ENCODE measurements at regions not wholly inside any gene's neighbourhood (a gene's known extent, or its start where the extent isn't known, plus 50 kb on each side); places are given as distances from the start of the nearest gene placed in this dataset.

- H3K4me3 ChIP-seq (replicated peaks; ENCODE audit: low read depth, low read length), result no peak overlapping the region
- TF ChIP-seq, protein P1, sequence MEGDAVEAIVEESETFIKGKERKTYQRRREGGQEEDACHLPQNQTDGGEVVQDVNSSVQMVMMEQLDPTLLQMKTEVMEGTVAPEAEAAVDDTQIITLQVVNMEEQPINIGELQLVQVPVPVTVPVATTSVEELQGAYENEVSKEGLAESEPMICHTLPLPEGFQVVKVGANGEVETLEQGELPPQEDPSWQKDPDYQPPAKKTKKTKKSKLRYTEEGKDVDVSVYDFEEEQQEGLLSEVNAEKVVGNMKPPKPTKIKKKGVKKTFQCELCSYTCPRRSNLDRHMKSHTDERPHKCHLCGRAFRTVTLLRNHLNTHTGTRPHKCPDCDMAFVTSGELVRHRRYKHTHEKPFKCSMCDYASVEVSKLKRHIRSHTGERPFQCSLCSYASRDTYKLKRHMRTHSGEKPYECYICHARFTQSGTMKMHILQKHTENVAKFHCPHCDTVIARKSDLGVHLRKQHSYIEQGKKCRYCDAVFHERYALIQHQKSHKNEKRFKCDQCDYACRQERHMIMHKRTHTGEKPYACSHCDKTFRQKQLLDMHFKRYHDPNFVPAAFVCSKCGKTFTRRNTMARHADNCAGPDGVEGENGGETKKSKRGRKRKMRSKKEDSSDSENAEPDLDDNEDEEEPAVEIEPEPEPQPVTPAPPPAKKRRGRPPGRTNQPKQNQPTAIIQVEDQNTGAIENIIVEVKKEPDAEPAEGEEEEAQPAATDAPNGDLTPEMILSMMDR (IDR thresholded peaks at IDR 0.05; ENCODE audit: low read length, missing control alignments), result no peak
- no peak for DNase-seq (ENCODE audit: low read depth)
These were observed 315.9 kb upstream of the PCSK5 start for GRCh38 chr9:75574569-75574968.

DNA sequence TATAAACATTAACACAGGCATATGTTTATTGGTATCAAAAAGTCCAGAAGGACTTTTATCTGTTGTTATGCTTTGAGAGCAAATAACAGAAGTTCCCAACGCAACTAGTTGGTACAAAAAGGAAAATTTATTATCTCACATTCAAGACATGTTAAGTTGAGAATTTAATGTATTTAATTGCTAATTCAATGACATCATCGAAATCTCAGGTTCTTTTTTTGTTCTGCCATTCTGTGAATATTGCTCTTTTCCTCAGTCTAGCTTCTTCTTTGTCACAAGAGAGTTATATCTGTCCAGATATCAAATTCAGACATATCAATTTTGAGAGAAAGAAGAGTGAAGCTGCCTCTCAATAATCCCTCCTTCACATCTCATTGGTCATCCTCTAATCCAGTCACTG lies 307.6 kb upstream of the PCSK5 start:
- no peak for DNase-seq (ENCODE audit: low read depth)
- TF ChIP-seq, protein P1 (IDR thresholded peaks at IDR 0.05; ENCODE audit: low read length, missing control alignments), result no peak
- H3K4me3 ChIP-seq (replicated peaks; ENCODE audit: low read depth, low read length), result no peak overlapping the region

DNA sequence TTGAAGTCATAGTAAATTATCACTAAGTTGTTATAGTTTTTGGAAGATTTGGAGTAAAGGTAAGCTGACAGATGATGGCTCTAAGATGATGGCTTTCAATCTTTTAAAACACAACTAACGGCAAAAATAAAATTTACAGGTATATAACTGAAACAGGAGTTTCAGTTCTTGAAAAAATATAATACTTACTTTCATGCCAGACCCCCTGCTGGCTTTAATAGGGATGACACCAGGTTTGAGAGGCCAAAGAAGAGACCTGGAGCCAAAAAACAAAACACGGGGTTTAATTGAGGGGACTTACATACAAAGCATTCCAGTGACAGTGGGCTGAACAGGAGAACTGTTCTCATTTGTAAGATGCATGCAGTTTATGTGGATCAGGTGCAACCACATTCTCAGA lies 301.7 kb upstream of the PCSK5 start:
- H3K4me3 ChIP-seq (replicated peaks; ENCODE audit: low read depth, low read length), result no peak overlapping the region
- DNase-seq (ENCODE audit: low read depth), result no peak
- TF ChIP-seq, protein P1 (IDR thresholded peaks at IDR 0.05; ENCODE audit: low read length, missing control alignments), result no peak

- DNase-seq (ENCODE audit: low read depth), result no peak
- no peak overlapping the region for H3K4me3 ChIP-seq (replicated peaks; ENCODE audit: low read depth, low read length)
- TF ChIP-seq, protein P1 (IDR thresholded peaks at IDR 0.05; ENCODE audit: low read length, missing control alignments), result no peak
These were observed 301.0 kb upstream of the PCSK5 start for GRCh38 chr9:75589497-75589896.

DNA sequence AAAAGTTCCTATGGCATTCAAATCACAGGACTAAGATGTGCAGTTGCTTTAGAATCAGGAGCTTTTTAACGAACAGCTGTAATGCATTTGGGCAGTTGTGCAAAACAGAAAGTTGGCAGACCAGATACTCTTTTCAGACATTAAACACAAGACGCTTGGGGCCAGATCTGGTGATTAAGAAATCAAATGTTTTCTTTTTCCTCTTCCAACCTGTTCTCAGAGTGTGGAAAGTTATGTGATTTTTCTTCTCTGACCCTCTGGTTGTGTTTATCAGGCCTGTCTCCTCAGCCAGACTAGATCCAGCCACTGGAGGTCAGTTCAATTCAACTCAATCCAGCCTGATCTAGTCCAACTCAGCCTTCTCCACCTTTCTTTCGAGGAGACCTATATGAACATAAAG lies 298.5 kb upstream of the PCSK5 start:
- no peak overlapping the region for H3K4me3 ChIP-seq (replicated peaks; ENCODE audit: low read depth, low read length)
- TF ChIP-seq, protein P1 (IDR thresholded peaks at IDR 0.05; ENCODE audit: low read length, missing control alignments), result no peak
- no peak for DNase-seq (ENCODE audit: low read depth)

GRCh38 chr9:75592586-75592985 lies 297.9 kb upstream of the PCSK5 start:
- no peak overlapping the region for H3K4me3 ChIP-seq (replicated peaks; ENCODE audit: low read depth, low read length)
- TF ChIP-seq, protein P1 (IDR thresholded peaks at IDR 0.05; ENCODE audit: low read length, missing control alignments), result no peak

DNA sequence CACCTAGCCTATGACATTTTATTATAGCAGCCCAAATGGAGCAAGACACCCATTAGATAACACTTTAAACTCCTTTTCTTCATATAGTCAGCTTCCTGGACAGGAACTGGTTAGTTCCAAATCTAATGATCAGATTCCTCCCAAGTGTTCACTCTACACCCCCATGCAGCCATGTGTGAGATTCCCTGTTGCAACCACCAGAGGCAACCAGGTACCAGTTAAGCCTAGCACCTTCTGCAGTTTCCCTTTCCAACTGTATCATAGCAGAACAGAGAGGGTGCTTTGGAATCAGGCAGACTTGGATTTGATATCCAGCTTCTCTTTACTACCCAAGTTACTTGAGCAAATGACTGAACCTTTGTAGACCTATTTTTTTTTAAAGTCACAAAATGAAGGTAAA lies 296.6 kb upstream of the PCSK5 start:
- no peak for DNase-seq (ENCODE audit: low read depth)
- TF ChIP-seq, protein P1 (IDR thresholded peaks at IDR 0.05; ENCODE audit: low read length, missing control alignments), result no peak
- no peak overlapping the region for H3K4me3 ChIP-seq (replicated peaks; ENCODE audit: low read depth, low read length)

More at GRCh38 chr9:75592586-75592985, 297.9 kb upstream of the PCSK5 start:
- no peak for DNase-seq (ENCODE audit: low read depth)
